GM21381 (cell line): ENCODE measurements at regions not wholly inside any gene's neighbourhood (a gene's known extent, or its start where the extent isn't known, plus 50 kb on each side); places are given as distances from the start of the nearest gene placed in this dataset.

Experiments used
- ATAC-seq: cut with Tn5 transposase; IDR thresholded peaks from one replicate; pipeline ENCODE4 v1.9.1; 2021; ENCODE audit warnings: mild to moderate bottlenecking, moderate library complexity; ENCODE audit not compliant: unreplicated experiment

DNA sequence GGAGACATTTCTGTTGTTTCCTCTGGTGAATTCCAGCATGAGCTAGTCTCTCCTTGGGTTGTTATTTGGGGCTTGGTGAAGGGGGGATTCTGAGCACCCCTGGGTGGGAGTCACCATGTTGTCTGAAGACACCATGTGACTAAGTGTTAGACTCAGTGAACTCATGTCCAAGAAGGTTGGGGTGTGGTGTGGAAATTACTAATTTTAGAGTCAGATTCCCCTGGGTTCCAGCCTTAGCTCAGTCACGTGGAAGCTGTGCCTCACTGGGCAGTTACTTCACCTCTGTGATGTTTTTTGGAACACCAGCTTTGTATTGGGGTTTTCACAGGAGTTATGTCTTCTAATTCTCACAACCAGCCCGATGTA, 171.5 kb downstream of the RPLP1 start:
- no peak for ATAC-seq

DNA sequence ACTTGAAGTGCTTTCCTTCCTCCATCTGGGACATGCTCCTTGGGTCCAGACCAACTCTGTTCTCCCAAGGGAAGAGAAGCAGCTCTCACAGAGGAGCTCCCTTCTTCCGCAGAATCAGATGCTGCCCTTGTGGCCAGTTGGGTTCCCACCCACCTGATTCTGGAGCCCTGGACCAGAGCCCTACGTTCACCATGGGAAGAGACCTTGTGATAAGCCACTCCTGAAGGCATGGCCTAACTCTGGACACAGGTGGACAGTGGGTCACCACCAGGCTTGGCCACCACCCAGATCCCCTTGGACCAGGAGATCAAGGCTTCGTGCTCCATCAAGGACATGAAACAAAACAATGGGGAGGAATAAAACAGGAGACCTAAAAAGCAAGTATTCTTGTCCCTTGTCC, 172.2 kb downstream of the RPLP1 start:
- ATAC-seq: no peak

DNA sequence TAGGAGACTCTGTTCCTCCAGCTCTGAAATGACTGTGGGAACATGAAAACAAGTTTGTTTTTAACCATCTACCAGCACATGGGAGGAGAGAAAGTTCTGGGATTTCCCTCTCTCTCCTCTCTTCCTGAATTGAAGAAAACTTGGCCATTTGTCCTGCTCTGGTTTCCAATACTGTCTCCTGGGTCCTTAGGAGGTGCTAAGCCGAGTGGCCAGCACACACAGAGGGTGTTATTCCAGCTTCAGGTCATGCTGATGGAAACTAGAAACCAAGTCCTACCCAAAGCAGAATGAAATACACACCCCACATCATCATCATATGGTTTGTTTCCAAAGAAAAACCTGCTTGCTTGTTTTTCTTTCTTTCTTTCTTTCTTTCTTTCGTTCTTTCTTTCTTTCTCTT, 172.7 kb downstream of the RPLP1 start:
- ATAC-seq: no peak

DNA sequence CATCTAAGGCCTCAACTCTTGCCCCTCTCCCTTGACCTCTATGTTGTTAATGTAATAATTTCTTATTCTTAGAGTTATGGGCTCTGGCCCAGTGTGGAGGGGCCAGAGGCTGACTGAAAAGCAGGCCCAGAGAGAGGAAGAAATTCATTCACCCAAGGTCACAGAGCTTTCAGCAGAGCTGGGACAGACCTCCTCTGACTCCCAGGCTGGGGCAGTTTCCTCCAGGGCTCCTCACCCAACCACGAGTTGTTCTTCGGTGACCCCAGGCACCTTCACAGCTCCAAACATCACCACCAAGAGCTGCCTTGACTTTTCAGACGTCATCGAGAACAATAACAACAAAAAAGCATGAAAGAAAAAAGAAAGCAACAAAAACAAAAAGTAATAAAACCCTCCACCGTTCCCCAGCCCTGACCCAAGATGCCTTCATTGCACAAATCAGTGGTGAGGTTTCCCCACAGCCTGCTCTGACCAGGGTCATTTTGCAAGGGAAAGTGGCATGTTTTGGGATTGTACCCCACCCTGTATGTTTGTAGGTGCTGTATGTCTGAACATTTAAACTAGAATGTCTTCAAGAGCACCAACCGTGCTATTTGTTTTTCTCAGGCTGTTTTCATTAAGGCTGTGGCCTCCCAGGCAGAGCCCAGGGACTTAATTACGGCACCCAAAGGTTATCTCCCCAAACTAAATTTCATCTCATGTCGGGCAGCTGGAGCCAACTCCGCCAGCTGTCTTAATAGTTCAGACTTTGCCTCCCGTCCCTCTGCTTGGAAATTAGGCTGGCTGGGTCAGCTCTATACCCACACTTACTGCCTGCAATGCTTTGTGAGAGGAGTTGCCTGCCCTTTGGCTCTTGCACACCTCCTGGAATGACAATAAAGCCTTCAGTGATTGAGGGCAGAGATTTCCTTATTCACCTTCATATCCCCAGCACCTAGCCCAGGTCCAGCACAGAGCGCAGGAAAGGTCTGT, 173.8 kb downstream of the RPLP1 start:
- ATAC-seq: no peak

DNA sequence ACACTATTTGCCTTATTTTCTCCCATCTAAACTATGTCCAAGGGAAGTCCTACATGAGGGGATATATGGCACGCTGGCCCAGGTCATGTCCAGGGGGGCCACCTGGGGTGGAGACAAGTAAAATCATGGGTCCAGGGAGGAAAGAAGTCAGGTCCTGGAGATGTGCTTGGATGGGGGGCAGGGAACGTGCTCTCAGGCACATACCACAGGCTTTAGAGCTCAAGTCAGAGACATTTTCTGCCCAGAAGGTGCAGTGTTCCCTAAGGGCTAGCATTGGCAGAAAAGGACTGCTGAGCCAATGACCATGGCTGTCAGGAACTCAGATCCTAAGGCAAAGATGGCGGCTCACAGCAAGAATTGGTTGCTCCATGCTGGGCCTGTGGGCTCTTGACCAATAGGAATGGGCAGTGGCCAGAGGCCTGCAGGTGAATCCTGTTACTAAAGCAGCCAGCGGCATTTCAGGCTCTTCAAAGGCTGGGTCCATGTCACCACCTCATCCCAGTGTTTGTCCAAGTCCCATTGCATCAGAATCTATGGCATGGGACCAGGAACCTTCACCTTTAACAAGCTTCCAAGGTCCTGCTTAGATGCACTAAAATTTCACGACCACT, 175.0 kb downstream of the RPLP1 start:
- no peak for ATAC-seq

DNA sequence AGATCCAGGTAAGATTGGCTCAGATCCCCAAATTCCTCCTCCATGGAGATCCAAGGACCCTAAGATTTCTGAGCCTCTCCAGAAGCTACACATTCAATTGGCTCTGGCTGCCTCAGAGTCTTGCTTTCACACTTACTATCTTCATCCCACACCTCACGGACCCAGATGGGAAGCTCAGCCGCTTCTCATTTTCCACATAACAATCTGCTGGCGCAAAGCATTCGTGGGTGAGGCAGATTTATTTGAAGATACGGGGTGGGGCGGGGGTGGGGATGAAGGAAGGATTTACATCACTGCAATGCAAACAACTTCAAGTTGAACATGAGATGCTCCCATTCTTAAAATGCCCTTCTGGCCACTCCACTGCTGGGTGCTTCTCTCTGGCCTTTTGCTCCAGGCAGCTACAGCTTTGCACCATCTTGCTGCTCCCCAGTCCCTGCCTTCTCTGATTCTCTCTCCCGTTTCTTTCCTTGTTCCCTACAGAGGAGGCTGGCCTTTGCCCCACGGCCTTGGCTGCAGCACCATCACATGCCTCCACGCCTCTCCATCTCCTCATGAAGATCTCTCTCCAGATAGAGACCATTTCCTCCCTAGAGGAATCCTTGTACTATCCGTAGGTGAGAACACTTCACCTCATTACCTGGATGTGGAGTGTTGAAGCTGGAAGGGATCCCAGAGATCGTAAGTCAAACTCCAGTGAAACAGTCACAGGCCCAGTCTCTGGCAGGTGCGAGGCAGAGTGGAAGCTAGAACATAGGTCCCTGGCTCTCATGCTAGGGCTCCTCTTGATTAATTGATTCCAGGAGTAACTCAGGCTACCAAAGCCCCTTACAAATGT, 175.9 kb downstream of the RPLP1 start:
- no peak for ATAC-seq

DNA sequence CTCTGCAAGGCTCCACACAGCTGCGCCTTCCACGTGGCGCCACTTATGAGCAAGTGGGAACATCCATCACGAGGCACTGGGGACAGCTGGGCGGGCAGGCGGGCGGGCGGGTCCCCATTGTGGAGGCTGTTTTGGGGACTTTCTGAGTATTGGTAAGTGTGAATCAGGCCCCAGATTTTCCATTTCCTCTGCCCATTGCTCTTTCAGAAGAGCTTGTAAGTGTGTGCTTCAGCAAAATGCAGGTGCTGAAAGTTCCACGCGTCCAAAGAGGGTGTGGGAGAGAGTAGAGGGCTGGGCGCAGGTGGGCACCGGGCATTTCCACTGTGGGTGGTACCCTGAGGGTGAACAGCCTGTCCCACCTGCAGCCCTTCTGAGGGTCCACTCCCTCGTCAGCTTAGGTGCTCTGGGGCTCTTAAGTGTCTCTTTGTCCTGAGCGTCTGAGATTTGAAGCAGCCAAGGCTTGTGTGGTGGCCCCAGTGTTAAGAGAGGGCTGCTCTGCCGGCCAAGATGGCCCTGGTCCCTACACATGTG, 177.1 kb downstream of the RPLP1 start:
- no peak for ATAC-seq

DNA sequence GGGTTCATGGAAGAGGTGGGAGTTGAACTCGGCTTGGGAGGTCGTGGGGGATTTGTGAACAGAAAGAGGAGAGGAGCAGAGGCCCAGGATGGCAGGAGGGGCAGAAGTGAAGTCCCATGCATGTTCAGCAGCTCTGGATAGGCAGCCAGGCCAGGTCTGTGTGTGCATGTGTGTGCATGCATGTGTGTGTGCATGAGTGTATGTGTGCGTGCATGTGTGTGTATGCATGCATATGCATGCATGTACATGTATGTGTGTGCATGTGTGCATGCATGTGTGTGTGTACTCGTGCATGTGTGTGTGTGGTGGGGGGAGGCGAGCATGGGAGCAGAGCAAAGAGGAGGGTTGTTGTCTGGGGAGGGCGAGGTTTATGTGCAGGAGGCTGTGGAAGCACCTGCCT, 178.4 kb downstream of the RPLP1 start:
- no peak for ATAC-seq

DNA sequence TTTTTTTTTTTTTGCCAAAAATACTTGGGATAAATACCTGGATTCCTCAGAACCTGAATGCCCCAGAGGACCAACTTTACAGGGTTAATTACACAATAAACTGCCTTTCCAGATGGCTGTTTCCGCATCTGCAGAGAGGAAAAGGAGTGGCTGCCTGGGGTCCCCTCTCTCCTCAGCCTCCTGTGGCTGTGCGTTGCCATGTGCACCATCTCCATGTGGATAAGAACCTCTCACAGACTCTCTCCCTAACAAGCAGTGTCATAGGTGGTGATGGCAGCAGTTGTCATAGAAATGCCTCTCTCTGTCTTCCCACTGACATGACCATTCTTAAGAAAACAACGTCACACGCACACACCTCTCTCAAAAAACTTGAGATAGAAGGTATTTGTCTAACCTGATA, 179.4 kb downstream of the RPLP1 start:
- no peak for ATAC-seq

DNA sequence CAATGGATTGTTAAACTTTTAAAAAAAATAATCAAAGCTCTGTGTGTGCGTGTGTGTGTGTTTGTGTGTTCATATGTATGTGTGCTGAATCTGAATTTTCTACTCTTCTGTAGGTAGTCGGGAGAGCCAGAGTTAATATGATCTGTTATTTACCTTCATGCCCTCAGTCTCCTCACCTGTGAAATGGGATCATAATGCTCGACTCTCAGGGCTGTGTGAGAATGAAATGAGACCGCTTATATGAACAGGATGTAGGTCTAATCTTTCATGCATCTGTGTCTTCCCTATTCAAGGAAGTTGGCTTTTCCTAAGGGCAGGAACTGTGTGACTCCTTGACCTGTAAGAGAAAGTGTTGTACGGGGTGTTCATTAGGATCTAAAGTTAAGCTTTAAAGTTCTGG, 182.2 kb downstream of the RPLP1 start:
- ATAC-seq: no peak

DNA sequence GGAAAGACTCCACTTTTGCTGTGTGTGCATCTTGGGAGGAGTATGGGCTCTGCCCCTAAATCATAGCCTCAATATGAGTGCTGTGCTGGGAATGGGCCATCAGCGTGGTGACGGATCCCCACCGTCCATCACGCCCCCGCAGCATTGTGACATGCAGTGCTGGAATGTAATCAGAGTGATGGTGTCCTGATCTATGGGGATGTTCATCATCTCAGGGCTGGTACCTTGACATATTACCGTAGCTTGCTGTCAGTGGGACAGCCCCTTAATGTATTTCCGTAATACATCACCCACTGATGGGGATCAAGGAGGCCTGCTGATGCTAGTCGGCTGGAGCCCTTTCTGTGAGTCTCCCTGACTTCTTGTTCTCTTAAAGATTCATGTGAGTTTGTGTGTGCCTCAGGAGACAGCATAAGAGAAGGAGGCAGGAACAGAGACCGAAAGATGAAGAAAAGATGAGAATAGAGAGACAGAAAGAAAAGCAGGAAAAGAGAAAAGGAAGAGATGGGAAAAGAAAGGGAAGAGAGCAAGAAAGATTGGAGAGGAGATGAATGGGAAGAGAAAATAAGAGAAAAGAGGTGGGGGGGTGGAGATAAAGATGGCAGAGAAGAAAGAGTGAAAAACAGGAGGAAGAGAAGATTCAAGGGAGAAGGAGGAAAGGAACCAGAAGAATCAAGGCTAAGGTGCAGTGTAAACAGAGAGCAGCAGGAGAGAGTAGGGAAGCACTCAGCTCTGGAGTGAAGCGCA, 183.7 kb downstream of the RPLP1 start:
- ATAC-seq: no peak

DNA sequence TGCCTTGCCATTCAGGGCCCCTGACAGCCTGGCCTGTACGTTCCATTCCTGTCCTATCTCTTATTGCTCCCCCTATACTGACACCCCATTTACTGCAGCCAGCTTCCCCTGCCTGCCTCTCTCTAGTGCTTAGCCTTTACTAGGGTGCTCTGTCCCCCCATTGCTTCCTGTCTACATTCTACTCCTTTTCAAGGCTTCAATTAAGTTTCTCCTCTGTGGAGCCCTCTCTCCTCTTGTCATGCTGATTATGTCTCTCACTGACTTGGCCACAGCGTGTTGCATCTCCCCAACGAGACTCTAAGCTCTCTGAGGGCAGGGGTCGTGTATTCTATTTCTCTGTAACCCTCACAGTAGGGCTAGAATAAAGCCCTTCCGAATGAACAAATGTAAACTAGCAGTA, 185.2 kb downstream of the RPLP1 start:
- ATAC-seq: no peak

DNA sequence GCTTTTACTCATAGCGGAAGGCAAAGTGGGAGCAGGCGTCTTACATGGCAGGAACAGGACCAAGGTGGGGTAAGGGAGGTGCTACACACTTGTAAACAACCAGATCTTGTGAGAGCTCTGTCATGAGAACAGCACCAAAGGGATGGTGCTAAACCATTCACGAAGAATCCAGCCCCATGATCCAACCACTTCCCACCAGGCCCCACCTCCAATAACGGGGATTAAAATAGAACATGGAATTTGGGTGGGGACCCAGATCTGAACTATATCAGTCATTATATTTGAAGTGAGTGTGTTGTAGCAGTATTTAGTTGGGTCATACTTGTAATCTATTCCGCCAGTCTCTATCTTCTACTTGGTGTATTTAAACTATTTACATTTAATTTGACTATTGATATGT, 190.9 kb downstream of the RPLP1 start:
- ATAC-seq: no peak

DNA sequence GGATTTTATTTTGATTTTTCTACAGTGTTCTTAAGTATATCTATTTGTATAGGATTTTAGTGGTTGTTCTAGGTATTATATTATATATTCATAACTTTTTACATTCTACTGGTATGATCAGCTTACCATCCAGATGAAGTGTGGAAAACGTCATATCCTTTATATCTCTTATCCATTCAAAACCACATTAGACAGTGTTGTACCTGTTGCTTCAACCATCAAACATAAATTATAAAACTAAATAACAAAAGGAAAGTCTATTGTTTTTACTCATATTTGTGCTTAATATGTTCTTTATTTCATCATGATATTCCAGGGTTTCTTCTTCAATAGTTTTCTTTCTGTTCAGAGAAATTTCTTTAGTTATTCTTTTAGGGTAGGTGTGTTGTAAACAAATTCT, 191.4 kb downstream of the RPLP1 start:
- ATAC-seq: no peak

DNA sequence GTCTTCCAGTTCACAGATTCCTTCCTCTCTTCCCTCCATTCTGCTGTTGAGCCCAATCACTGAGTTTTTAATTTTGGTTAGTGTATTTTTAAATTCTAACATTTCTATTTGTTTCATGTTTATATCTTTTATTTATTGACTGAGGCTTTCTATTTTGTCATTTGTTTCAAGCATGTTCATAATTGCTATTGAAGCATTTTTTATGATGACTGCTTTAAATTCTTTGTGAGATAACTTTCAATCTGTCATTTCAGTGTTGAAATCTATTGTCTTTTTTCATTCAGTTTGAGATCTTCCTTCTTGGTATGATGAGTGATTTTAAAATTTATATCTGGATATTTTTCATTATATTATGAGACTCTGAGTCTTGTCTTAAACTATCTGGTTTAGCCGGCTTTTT, 192.3 kb downstream of the RPLP1 start:
- ATAC-seq: no peak

DNA sequence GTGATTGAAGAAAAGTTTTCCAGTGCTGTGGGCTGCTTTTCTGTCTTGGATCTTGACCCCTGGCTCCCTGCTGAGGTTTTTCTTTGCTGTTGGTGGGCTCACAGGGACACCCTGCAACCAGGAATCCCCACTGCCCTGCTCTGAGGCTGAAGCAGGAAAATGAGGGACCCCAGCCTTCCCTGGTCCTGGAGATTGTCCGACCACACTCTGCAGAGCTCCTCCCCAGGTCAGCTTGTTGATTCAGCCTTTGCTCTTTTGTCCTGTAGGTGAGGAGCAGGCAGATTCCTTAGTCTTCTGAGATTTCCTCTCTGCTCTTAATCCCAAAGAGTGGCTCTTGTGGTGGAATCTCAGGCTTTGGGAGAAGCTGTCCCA, 194.5 kb downstream of the RPLP1 start:
- ATAC-seq: no peak

DNA sequence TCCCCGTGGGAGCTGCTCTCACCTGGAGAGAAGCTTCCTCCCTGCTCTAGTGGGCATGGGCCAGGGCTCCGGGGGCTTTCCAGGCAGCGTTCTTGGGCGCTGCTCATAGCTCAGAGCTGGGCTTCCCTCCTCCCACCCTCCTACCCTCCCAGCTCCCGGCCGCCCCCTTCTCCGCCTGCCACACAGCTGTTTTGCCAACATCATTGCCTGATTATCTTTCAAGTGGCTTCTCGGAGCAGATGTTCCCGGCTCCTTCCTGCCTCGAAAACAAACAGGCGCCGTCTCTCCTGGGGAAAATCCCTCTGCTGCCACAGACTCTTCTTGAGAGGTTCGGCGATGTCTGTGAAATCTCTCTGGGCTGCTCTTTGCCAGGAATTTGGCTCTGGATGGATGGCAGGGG, 195.6 kb downstream of the RPLP1 start:
- no peak for ATAC-seq

DNA sequence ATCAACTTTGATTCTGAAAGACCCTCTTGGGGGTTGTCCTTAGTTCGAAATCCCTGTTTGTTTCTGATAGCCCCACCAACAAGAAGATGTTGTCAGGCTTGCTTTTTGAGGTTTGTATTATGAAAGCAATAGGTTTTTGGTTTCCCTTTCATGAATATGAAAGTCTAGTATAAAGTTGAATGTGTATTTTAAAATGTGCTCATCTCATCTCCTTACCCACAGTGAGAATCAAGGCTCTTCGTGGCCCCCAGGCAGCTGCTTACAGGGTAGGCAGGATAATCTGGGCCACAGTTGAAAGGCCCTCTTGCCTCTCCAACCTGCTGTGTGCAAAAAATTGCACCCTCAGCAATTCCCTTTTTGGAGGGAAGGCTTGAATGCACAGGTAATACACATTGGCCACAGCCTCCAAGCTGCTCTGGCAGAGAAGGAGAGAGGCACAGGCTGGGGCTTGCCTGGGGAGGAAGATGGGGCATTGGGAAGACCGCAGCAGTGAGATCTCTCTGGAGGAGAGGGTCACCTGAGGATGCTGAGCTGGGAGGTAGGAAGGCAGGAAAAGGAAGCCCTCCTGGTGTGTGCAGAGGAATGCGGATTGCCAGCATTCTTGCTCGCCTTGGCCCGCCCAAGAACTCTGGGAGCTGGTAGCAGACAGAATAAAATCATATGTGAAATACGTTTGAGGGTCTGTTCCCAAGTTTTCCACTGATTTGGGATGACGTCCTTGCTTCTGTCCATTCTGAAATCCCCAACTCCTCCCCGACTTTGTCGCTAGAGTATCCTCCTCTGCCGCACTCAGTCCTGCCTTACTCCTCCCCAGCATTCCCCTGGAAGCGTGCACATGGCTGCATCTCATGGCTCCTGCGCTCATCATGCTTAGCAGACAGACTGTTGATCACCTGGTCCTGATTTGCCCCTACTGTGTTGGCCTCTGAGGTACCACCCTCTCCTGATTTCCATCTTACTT, 196.4 kb downstream of the RPLP1 start:
- ATAC-seq: no peak

DNA sequence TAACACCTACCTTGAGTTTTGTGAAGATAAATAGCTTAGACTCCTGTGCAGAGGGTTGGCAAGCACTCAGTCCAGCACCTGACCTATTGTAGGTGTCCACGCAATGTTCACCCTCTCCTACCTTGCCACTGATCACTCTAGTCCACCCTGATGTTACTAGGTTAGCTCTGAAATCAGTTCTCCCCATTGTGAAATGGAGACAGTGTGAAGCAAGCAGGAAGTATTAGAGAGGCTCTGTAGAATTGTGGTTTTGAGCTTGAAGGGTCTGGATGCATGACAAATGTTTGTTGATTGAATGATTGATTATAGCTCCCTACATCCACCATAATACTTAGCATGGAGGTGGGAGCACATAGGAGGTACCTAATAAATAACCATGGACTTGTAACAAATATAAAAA, 199.7 kb downstream of the RPLP1 start:
- ATAC-seq: no peak
